NOMO-1 (cell line): ENCODE measurements at regions not wholly inside any gene's neighbourhood (a gene's known extent, or its start where the extent isn't known, plus 50 kb on each side); places are given as distances from the start of the nearest gene placed in this dataset.
A peak's percentile ranks its signal among the peaks of the same experiment; 100 is the strongest.

Source experiments
- DNase-seq, 2 experiments: peaks; one replicate each; lab custom pipeline; 2025; ENCODE audit not compliant: unreplicated experiment in 2 of 2; lab: John Stamatoyannopoulos, UW

DNA sequence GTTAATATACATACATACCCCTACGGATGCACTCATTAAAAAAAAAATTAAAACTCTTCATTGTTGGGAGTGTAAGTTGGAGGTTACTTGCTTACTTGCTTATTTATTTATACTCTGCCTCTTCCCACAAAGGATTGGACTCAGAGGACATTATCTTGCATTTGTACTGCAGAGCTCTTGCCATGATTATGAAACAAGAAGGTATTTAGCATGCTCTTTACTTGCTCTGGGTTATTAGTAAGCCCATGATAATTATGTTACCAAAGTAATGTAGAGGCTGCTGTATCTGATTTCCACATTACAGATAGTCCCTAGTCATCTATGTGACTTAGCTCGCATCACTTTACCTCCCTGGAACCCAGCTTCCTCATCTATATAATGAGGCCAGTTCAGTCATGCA, 355.1 kb upstream of the PTBP2 start:
- no peak for DNase-seq

DNA sequence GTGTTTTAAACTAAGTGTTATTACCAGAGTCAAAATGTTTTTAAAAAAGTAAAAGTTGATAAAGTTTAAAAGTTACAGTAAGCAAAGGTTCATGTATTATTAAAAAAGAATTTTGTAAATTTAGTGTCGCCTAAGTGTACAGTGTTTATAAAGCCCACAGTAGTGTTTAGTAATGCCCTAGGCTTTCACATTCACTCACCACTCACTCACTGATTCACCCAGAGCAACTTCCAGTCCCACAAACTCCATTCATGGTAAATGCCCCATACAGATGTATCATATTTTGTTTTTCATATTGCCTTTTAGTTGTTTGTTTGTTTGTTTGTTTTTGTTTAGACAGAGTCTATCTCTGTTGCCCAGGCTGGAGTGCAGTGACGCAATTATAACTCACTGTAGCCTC, 353.8 kb upstream of the PTBP2 start:
- no peak for DNase-seq

GRCh38 chr1:96370757-96371156, 350.8 kb upstream of the PTBP2 start:
- no peak for DNase-seq

- DNase-seq, result no peak
These were observed 348.7 kb upstream of the PTBP2 start for GRCh38 chr1:96372881-96373280.

- DNase-seq, result no peak
These were observed 347.4 kb upstream of the PTBP2 start for GRCh38 chr1:96374076-96374762.

DNA sequence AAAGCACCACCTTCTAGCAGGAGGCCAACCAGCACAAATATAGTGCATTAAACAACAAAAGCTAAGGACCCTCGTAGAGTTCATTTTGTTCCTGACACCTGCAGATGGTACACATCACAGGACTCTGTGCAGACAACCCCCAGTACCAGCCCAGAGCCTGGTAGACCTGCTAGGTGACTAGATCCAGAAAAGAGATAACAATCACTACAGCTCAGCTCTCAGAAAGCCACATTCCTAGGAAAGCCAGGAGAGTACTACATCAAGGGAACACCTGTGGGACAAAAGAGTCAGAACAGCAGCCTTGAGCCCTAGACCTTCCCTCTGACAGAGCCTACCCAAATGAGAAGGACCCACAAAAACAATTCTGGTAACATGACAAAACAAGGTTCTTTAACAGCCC, 344.7 kb upstream of the PTBP2 start:
- no peak for DNase-seq

- DNase-seq, result peak in 1 of 2 experiments; percentile 17
These were observed 337.0 kb upstream of the PTBP2 start for GRCh38 chr1:96384611-96385010.

- no peak for DNase-seq
These were observed 333.8 kb upstream of the PTBP2 start for GRCh38 chr1:96387785-96388184.

DNA sequence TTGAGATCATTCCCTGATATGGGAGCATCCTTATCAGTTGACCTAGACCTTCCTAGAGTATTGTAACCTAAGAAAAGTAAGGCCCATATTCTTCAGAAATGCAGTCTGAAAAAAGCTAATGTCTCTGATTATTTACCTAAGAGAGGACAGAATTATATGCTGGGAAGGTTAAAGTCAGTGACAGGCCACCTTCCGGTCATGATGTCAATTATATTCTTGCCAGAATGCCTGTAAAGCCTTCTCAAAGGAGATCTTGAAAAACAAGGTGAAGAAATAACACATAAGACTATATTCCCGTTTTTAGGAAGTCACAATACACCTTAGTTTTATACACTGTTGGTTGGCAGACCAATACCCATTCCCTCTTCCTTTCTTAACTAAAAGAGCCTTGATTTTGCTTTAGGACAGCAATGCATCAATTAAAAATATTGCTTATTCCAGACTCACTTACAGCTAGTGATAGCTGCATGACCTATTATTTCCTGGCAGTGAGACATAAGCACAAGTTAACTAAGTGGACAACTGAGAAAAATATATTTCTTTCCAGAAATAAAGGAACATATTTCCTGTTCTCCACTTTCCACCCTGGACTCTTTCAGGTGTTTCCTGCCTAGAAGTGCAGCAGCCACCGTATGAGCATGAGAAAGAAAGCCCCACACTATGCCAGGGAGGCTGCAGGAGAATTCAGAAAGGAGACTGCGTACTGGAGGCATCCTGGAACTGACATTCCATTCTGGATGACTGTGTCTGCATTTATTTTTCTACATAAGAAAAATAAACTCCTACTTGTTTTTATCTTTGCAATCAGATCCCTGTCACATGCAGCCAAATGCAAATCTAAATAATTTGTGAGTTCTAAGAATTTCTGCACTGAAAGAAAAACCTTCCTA, 332.9 kb upstream of the PTBP2 start:
- no peak for DNase-seq

- no peak for DNase-seq
These were observed 321.5 kb upstream of the PTBP2 start for GRCh38 chr1:96400089-96400488.

DNA sequence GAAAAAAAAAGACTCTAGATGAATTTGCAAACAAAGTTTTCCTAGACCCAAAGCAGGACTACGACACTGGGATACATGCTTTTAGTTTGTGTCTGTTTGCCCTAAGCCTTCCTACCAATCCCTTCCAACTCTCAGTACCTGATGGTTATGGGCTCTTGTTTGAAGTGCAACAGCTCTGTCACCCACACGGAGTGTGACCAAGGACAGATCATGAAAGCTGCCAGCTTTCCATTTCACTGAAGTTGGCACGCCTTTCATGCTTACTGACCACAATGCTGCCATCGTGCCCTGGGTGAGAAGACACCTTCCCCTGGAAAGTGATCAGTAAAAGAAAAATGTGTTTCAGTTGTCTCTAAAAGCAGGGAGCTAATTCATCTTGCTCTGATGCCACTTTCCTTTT, 312.5 kb upstream of the PTBP2 start:
- DNase-seq, result no peak

GRCh38 chr1:96409689-96410088, 311.9 kb upstream of the PTBP2 start:
- no peak for DNase-seq

- DNase-seq, result no peak
These were observed 310.6 kb upstream of the PTBP2 start for GRCh38 chr1:96411006-96411405.

GRCh38 chr1:96414598-96414997, 307.0 kb upstream of the PTBP2 start:
- DNase-seq, result no peak

DNA sequence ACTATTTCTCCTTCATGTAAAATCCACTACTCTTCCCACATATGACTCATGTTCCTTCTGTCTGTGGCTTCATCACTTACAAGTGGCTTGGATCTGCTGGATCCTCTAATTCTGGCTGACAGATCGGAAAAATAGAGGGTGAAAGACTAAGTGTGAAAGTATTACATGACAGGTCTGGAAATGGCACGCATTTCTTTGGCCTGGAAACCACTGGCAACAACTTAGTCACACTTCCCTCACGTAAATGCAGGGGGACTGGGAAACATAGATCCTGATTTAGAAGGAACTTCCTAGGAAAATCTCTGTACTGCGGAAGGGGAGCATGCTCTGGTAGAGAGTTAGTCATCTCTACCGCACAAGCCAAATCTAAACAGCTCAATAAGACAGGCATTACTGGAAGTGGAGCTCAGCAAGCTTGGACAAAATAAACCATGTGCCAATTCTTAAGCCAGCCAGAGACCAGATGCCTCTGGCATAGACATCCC, 305.4 kb upstream of the PTBP2 start:
- no peak for DNase-seq

DNA sequence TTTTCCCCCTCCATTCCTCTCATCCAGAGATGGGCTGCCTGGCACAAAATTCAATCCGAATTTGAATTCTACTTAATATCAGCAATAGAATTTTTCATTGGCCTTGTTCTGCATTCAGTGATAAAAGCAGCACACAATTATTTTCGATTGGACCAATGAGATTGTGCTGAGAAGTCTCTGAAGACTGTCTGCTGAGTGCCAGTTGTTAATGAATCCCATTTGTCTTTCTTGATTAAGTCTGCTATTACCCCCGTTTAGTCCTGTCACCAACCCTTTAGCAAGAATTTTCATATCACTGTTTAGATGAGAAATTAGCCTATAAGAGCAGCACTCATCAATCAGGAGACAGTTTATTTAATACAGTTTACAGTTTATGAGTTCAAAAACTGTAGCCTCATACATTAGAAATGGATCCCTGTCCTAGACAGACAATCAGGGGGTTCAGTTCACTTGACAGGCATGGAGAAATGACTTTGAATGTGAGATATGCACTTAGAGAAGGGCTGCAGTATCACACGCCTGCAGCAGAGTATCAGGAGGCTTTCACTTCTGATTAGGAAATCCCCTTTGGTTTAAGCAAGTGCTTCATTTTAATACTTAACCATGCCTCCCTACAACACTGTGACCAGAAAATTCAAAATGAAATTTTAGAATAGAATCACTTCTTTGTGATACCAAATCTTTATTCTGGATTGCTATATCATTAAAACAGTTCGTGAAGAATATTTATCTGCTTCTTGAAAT, 304.7 kb upstream of the PTBP2 start:
- DNase-seq, result no peak

DNA sequence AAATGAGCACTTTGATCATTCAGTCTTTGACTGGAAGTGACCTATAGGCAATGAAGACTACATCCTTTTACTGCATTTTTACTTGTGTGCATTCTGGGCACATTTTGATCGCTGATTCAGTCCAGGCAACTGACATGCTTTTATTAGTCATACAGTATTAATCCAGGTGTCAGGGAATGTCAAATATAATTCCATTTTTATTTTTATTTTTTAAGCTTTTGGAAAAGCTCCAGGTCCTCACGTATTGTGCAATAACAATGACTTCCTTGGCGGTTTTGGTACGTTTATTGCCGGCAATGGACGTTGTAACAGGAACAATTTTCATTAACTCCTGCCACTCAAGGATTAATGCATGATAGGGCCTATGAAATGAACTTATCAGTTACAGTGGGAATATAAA, 302.6 kb upstream of the PTBP2 start:
- DNase-seq, result no peak

GRCh38 chr1:96424877-96425276, 296.7 kb upstream of the PTBP2 start:
- no peak for DNase-seq

DNA sequence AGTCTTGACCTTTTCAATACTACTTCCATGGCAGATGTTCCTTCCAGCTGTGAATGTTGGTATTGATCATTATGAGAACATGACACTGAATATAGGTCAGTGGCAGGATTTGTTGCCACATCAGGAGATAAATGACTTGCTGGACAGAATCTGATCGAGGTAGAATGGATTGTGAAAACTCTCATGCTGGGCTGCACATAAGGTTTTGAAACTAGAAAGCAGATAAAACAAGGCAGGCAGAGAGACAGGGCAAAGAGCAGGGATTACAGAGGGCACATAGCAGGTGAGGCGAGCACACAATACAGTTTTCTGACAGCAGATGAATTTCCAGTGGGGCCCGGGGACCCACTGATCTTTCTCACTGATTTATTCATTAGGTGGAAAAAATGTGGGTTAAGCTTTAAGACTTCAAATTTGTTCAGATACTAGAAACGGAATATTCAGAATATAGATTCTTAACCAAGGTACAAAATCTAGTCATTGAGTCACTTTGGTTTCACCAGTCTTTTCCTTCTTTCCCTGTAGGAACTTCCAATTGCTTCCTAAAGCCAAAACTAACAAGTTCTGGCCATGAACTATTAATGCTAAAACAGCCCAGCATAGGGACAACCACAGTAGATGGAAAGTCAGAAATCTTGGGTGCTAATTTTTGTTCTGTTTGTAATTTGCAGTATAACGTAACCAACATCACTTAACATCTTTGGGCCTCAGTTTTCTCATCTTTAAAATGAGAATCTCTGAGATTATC, 296.0 kb upstream of the PTBP2 start:
- no peak for DNase-seq

GRCh38 chr1:96427616-96428015, 294.0 kb upstream of the PTBP2 start:
- no peak for DNase-seq

- no peak for DNase-seq
These were observed 276.3 kb upstream of the PTBP2 start for GRCh38 chr1:96445302-96445701.
